GM19467 (cell line): ENCODE measurements at regions not wholly inside any gene's neighbourhood (a gene's known extent, or its start where the extent isn't known, plus 50 kb on each side); places are given as distances from the start of the nearest gene placed in this dataset.
"Not testable (repeated sequence)": the region's sequence is repeated elsewhere in the genome, so short reads cannot be mapped to it uniquely, and the experiment has no call there.

Experiments used
- ATAC-seq: cut with Tn5 transposase; IDR thresholded peaks from one replicate; pipeline ENCODE4 v1.9.1; 2021; ENCODE audit warnings: mild to moderate bottlenecking, moderate library complexity; ENCODE audit not compliant: unreplicated experiment

DNA sequence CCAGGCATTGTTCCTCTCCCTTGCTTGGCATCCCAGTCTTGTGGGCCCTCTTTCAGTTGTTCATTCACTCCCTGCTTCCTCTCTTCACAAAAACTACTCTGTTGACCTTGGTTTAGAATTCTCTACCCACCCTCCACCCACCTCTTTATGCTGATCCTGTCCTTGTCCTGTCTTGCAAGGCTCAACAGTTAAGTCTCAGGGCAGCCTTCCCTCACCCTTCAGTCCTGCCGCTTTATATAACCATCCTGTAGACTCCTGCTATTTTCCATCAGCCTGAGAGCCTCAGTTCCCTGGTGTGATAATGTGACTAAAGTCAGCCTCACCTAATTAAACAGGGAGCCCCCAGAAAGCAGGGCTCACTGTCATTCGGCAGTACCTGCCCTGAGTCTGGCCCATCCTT, 1763.0 kb downstream of the SPATA31A7 start:
- ATAC-seq = not testable (repeated sequence)
